Mesothelial cell of epicardium (in vitro differentiated cells): ENCODE measurements at regions not wholly inside any gene's neighbourhood (a gene's known extent, or its start where the extent isn't known, plus 50 kb on each side); places are given as distances from the start of the nearest gene placed in this dataset.

Experiments
- DNase-seq, 2 experiments: peaks; one replicate each; pipeline ENCODE4 v3.0.0; 2021; ENCODE audit warnings: low spot score in 2 of 2; ENCODE audit not compliant: unreplicated experiment in 2 of 2
- H3K27ac Mint-ChIP-seq: 2 replicates; pipeline ENCODE4 v1.8.0; 2021; ENCODE audit warnings: mixed read lengths
- H3K27me3 Mint-ChIP-seq: 2 replicates; pipeline ENCODE4 v1.8.0; 2021; ENCODE audit warnings: low read depth, mixed read lengths
- H3K36me3 Mint-ChIP-seq: 2 replicates; pipeline ENCODE4 v1.8.0; 2021; ENCODE audit warnings: mixed read lengths
- H3K4me1 Mint-ChIP-seq: 2 replicates; pipeline ENCODE4 v1.8.0; 2021; ENCODE audit warnings: mixed read lengths
- H3K4me3 Mint-ChIP-seq: 2 replicates; pipeline ENCODE4 v1.8.0; 2021; ENCODE audit warnings: mild to moderate bottlenecking, moderate library complexity, mixed read lengths
- H3K9me3 Mint-ChIP-seq: 2 replicates; pipeline ENCODE4 v1.8.0; 2021; ENCODE audit warnings: mixed read lengths
- CTCF ChIP-seq: fragments of 200-600 bp; sonication (generic); IDR thresholded peaks from one replicate; pipeline ENCODE4 v1.5.0; 2021; ENCODE audit warnings: antibody characterized with exemption; ENCODE audit not compliant: unreplicated experiment

GRCh38 chrX:128517691-128518090 is 465.5 kb upstream of the ACTRT1 start:
- Mint-ChIP-seq H3K27me3 (no peaks in the 10 kb centered on the region), H3K27ac (no peak overlapping the region)

GRCh38 chrX:128504496-128504895 is 452.3 kb upstream of the ACTRT1 start:
- no peak for DNase-seq
- peaks cover 31% of the 10 kb centered on the region for H3K9me3 Mint-ChIP-seq

More at GRCh38 chrX:128517691-128518090, 465.5 kb upstream of the ACTRT1 start:
- H3K4me3 Mint-ChIP-seq = no peak overlapping the region
- no peaks in the 10 kb centered on the region for H3K4me1 Mint-ChIP-seq
- TF ChIP-seq CTCF = no peak
- no peaks in the 10 kb centered on the region for H3K36me3 Mint-ChIP-seq
- DNase-seq = no peak
- H3K9me3 Mint-ChIP-seq = peaks cover 36% of the 10 kb centered on the region

GRCh38 chrX:128464116-128464515 is 411.9 kb upstream of the ACTRT1 start:
- Mint-ChIP-seq H3K27me3 (no peaks in the 10 kb centered on the region), H3K4me1 (no peaks in the 10 kb centered on the region), H3K36me3 (no peaks in the 10 kb centered on the region), H3K27ac (no peak overlapping the region), H3K9me3 (peaks cover 34% of the 10 kb centered on the region), H3K4me3 (no peak overlapping the region)
- TF ChIP-seq CTCF = no peak
- DNase-seq = no peak

More at GRCh38 chrX:128504496-128504895, 452.3 kb upstream of the ACTRT1 start:
- Mint-ChIP-seq H3K4me1 (no peaks in the 10 kb centered on the region), H3K27me3 (no peaks in the 10 kb centered on the region), H3K36me3 (no peaks in the 10 kb centered on the region), H3K4me3 (no peak overlapping the region), H3K27ac (no peak overlapping the region)
- no peak for TF ChIP-seq CTCF

- H3K27ac Mint-ChIP-seq = no peak overlapping the region
- no peak for DNase-seq
- no peaks in the 10 kb centered on the region for H3K27me3 Mint-ChIP-seq
- TF ChIP-seq CTCF = no peak
- H3K4me3 Mint-ChIP-seq = no peak overlapping the region
- no peaks in the 10 kb centered on the region for H3K4me1 Mint-ChIP-seq
- H3K9me3 Mint-ChIP-seq = peaks cover 35% of the 10 kb centered on the region
- no peaks in the 10 kb centered on the region for H3K36me3 Mint-ChIP-seq
Measured at GRCh38 chrX:128460835-128461234, 408.6 kb upstream of the ACTRT1 start.

- H3K4me1 Mint-ChIP-seq = no peaks in the 10 kb centered on the region
- no peak for DNase-seq
- no peak overlapping the region for H3K4me3 Mint-ChIP-seq
Measured at GRCh38 chrX:128458888-128459287, 406.7 kb upstream of the ACTRT1 start.

More at GRCh38 chrX:128458888-128459287, 406.7 kb upstream of the ACTRT1 start:
- Mint-ChIP-seq H3K36me3 (no peaks in the 10 kb centered on the region), H3K27ac (no peak overlapping the region), H3K9me3 (peaks cover 39% of the 10 kb centered on the region), H3K27me3 (no peaks in the 10 kb centered on the region)
- no peak for TF ChIP-seq CTCF
